ENCODE measurements at regions not wholly inside any gene's neighbourhood (a gene's known extent, or its start where the extent isn't known, plus 50 kb on each side); places are given as distances from the start of the nearest gene placed in this dataset.
"Not testable (repeated sequence)": the region's sequence is repeated elsewhere in the genome, so short reads cannot be mapped to it uniquely, and the experiment has no call there.

DNA sequence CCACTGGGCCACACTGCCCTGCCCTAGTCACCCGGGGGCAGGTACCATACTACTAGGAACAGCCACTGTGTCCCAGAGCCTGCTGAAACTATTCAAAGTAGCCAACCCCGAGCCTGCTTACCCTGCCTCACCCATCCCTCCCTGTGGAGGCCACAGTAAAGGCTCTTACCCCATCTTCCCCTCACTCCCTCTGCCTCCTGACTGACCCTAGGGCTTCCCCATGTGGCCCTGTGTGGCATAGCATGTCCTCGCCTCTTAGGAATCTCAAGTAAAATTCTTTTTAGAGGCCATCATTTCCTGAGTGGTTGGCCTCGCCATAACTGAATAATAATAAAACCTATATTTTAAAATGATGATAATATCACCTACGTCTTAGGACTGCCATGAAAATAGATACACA, 112.2 kb upstream of the SLC6A11 start:
- DNase-seq (ENCODE audit: low spot score), result no peak

DNA sequence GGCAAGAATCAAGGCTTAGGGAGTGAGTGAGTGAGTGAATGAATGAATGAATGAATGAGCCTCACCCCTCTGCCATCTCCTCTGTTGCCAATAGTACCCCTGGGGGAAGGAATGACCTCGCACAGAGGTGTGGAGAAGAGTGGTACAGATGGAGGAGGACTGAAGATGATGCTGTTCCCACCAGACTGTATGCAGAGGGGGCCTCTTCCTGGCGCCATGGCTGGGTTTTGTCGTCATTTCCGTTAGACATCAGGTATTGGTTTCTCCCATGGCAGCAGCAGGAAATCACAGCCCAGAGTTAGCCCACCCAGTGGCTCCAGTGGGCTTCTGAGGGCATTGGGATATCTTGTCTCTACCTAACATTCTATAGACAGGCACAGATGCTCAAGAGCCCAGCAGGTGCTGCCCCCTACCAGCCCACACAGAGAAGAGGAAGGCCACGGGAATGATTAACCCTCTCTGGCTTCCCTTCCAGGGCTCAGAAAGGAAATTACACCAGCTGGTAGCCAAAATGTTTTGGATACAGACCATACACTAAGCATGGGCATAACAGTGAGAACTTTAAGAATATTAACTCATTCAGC, 109.8 kb upstream of the SLC6A11 start:
- DNase-seq (ENCODE audit: low spot score), result no peak

DNA sequence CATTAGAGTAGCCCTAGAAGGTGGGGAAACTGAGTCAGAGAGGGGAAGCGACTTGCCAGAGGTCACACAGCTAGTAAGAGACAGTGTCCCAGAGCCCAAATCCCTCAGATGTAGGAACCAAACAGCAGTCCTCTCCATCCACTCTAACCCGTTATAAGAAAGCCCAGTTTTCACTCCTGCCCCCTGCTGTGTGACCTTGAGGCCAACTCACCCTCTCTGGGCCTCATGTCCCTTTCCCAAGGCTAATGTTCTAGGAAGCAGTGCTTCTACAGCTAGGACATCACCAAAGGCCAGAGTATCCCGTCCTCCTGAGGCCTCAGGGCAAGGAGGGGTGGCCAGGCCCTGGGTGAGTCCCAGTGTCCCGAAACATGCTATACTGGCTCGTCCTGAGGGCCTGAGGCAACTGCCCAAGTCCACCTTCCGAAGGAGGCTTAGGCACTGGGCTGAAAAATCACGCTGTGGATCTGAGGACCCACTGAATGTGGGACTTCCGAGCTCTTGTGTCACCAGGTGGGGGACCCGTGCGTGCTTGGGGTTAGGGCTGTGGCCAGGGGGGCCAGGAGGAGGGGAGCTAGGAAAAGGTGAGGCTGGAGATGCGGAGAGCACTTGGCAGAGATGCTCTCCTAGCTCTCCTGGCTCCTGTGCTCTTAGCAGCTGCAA, 109.2 kb upstream of the SLC6A11 start:
- no peak for DNase-seq (ENCODE audit: low spot score)

DNA sequence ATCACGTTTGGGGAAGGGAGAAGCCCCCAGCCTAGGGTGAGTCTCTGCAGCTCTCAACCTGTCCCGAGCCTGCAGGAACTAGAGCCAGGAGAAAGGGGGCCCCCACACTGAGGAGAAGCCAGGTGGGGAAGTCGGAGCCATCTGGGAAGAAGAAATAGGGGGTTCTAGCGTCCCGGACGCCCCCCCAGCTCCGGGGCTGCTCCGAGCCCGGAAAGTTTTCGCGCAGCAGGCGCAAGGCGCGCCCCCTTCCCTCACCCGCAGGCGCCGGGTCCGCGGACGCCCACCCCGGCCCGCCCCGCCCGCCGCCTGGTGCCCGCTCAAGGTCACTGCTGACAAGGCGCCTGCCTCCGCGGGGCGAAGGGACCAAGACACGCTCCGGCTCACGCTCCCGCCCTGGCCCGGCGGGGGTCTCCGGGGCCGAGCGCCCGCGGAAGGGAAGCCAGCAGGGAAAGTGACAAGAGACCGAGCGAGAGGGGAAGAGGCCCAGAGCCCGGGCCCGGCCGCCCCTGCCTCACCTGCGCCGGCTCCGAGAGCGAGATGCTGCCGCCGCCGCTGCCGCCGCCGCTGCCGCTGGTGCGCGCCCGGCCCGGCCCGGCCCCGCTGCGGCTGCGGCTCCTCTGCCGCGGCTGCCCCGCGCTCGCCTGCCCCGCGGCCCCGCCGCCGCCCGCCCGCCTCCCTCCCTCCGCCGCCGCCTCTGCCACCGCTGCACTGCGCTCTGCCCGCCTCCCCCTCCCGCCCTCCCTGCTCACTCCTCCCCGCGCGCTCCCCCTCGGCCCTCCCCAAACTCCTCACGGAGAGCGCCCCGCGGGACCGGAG, 108.4 kb upstream of the SLC6A11 start:
- DNase-seq (ENCODE audit: low spot score), result no peak

DNA sequence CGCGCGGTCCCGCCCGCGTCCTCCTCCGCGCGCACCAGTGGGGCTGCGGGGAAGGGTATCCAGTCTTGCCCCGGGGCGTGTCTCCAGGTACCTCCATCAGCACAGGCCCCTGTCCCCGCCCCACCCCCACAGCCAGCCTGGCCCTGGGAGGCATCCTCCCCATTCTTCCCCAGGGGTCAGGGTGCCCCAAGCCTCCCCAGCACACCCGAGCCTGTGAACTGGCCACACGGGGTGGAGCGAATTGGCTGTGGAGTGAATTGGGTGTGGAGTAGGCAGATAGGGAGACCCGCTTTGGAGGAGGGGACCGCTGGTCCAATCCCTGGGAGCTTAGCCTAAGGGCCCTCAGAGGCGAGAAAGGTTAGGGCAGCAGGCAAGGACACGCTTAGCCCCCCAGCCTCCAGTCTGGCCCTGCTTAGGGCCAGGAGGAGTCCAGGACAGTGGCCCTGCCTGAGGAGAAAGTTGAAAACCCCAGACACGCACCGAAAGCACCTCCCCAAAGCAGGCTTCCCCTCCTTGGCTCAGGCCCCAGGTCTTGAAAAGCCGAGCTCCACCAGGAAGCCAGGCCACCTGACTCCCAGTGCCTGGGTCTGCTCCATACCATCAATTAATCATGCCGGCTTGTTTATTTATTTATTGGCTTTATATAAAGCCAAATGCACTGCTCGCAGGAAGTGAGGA, 107.7 kb upstream of the SLC6A11 start:
- DNase-seq (ENCODE audit: low spot score), result no peak

DNA sequence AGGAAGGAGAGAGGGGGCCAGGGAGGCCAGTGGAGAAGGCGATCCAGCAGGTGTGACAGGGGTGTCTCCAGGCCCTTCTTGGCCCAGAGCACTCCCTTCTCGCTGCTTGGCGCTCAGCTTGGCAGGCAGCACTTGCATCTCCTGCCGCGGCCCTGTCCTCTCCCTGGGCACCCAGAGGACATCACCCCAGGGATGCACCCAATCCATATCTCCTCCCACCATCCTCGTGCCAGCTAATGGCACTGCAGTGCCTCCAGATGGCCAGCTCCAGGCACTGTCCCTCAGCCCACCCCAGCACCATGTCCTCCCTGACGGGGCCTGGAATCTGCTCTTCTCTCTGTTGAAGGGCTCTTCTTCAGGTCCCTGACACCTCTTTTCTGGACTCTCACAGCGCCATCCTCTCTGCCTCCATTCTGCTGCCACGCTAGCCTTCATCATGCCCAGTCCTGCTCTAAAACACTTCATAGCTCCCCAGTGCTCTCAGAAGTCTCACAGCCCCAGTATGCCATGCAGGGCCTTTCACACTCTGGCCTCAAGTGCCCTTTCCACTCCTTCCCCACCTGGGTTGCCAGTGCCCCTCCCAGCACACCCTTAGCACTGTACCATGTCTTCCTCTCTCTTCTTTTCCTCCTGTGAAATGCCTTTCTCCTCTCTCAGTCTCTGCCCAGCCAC, 106.8 kb upstream of the SLC6A11 start:
- DNase-seq (ENCODE audit: low spot score), result no peak

DNA sequence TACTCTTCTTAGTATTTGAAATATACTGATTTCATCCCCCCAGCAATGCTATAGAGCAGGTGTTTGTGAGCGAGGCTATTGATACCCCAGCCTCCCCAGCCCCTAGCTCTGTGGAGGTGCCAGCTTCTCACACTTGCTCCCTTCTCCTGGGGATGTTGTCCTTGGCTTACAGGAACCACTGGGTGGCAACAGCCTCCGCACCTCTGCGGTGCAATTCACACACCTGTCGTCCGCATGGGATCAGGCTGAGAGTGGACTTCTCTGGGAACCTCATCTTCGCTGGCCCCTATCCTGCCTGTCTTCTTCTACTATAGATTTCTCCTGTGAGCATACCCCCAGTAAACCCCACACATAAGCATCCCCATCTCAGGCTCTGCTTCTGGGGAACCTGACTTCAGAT, 103.9 kb upstream of the SLC6A11 start:
- no peak for DNase-seq (ENCODE audit: low spot score)

DNA sequence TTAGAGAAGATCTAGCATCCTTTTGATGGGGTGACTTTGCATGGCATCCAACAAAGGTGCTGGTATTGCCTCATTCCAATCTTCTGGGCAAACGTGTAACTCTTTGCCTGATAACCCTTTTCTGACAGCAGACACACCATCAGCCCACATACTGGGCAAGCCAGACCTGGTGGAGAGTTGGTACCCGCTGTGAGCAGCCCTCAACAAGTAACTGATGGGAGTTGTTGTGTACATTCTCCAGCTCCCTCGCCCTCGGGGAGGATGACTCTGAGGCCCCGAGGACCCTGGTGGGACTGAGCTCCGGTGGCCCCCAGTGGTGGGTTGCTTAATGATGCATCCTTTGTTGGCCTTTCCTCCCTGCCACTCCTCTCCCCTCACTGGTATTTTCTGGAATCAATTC, 102.4 kb upstream of the SLC6A11 start:
- no peak for DNase-seq (ENCODE audit: low spot score)

DNA sequence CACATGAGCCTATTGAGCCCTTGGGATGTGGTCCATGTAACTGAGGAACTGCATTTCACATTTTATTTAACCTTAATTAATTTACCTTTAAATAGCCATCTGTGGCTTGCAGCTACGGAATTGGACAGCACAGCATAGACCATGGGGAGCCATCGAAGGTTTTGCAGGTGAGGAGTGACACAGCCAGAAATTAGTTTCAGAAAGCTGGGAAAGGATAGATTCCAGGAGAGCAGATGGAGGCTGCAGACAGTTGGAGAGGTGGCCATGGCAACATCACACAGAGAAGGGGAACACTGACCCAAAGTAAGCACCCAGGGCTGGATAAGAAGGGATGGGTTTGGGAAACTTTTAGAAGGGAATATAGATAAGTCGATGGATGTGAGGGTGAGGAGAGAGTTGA, 100.1 kb upstream of the SLC6A11 start:
- no peak for DNase-seq (ENCODE audit: low spot score)

DNA sequence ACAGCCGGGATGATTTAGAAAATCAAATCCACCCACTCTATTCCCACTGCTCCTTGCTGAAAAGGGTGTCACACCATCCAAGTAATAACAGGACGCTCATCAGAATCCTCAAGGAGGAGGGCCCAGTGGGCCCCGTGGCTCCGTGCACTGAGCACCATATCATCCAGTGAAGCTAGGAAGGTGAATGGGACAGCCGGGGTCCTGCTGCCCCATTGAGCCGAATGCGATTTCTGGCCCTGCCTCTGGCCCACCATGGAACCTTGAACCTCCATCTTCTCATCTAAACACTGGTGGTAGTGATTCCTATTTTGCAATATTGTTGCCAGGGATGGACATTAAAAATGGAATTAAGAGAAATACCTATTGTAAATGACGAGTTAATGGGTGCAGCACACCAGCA, 99.1 kb upstream of the SLC6A11 start:
- no peak for DNase-seq (ENCODE audit: low spot score)

DNA sequence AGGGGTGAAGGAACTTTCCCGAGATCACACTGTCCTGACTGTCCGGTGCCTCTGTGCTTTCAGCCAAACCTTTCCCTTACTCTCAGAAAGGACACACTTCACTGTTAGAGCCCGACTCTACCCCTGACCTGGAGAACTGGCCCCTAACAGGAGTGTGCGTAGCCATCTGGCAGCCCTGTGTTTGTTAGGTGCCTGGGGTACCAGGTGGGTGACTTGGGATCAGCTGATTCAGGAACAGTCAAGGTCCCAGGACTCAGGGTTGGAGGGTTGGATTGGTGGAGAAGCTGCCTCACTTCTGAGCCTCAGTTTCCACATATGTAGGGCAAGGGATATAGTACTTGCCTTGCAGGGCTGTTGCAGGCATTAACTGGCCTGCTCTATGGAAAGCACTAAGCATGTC, 98.3 kb upstream of the SLC6A11 start:
- DNase-seq (ENCODE audit: low spot score), result no peak

DNA sequence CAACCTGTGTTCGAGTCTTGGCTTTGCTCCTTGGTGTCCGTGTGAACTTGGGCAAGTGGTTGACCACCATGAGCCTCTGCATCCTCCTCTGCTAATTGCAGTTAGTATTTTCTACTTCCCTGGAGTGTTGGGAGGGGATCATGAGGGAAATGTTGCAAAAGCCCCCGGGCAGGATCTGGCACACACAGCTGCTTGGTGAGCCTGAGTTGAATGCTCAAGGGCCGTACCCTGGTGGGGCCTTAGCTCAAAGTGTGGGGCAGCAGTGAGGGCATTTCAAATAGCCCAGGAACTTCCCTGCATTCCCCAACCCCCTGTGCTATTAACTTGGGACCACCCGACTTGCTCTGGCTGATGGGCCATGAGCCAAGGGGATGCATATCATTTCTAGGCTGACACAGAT, 94.9 kb upstream of the SLC6A11 start:
- no peak for DNase-seq (ENCODE audit: low spot score)

DNA sequence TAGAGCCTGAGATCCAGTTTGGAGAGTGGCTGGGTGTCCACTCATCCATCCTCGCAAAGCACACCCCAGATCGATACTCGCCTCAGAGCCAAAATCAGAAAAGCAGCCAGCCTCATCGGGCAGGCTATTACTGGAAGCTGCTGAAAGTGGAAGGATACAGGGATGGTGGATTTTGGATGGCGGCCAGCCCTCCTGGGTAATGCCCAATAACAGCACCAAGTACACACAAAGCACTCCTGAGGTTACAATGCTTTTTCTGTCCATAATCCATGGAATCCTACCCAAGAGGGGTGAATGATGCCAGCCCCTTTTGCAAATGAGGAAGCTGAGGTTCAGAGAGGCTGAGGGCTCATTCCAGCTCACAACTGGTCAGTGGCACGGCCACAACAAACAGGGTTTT, 93.1 kb upstream of the SLC6A11 start:
- no peak for DNase-seq (ENCODE audit: low spot score)

DNA sequence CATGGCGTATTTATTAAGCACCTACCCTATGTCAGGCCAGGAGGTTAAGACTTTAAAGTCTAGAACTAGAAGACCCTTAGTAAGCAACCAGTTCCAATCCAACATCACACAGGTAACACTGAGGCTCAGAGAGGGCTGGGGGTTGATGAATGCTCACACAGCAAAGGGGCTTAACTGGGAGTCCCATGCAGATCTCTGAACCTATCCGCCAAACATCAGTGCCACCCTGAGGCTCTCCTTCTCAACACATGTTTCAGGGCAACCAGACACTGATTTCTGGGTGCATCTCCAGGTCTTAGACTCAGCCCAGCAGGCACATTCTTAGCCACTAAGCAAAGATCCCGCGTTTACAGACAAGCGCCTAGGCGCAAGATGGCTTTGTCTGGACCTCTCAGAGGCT, 92.0 kb upstream of the SLC6A11 start:
- no peak for DNase-seq (ENCODE audit: low spot score)

DNA sequence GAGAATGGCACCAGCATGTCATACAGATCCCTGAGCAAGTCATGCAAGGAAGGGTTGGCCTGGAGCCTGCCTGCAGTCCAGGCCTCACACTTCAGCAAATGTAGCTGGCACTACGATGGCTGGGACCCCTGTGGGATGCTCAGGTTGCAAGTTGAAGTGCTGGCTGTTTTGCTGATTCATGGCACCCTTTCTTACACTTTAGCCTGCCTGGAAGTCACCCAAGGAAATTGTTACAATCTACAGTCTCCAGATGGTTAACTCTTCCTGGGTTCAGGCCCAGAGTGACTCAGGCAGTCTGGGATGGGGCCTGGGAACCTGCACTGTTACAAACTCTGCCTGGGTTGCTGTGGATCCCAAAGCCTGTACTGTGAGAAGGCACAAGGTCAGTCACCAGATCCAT, 91.0 kb upstream of the SLC6A11 start:
- no peak for DNase-seq (ENCODE audit: low spot score)

DNA sequence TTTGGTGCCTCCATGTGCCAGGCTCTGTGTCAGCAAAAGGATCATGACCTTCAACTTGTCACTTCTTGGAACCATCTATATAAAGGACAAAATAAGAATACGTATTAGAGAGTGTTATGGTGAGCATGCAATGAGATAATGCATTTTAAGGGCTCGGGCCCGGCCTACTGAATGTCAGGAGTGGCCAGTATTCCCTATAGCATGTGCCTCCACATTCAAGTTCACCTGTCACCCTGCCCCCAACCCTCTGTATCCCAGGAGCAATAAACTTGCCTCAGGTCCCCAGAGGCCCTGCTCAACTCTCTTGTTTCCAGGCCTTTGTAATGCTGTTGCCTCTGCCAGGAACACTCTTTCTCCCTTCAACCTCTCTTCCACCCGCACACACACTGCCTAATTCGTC, 90.2 kb upstream of the SLC6A11 start:
- no peak for DNase-seq (ENCODE audit: low spot score)

DNA sequence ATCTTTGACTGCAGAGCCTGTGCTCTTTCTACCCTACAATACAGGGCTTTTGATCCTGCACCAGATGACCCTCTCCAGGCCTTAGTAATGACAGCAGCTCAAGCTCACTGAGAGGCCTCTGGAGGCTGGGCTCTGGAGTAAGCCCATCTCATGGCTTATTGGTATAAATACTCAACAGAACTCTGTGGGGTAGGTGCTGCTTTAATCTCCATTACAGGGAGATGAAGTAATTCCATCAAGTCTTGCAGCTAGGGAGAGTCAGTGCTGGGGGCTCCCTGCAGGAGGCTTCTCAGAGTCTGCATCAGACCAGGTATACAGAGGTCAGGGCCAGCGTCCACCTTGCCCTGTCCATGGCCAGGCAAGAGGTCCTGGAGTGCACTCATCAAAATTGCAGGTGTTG, 89.2 kb upstream of the SLC6A11 start:
- no peak for DNase-seq (ENCODE audit: low spot score)

DNA sequence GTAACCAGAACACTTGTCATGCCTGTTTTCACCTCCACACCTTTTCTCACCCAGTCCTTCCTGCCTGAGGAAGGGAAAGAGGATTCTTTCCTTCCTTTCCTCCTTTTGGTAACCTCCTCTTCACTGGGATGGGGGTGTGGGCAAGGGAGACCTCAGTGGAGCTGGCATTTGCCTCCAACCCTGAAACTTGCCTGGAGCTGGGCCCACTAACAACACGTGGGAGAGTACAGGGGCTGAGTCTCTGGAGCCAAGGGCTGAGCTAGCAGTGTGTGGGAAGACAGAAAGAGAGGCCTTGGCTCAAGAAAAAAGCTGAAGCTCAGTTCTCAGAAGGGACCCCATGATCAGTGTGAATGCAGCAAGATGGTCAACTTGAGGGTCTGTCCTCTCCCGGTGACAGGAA, 86.6 kb upstream of the SLC6A11 start:
- no peak for DNase-seq (ENCODE audit: low spot score)

DNA sequence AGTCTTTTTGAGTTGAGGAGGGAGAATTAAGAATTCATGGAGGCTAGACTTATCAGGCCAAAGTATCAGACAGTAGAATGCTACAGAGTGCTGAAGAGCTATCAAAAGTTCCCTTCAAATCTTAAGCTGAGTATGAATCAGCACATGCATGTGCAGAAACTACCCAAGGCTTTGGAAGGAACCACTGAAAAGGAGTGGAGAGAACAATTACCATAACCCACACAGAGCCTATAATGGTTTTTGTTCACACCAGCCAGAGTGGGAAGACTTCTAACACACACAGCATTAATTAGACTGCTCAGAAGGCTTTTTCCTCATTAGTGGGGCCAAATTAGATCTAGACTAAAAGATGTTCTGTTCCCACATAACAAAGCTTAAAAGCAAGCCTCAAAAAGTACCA, 83.7 kb upstream of the SLC6A11 start:
- no peak for DNase-seq (ENCODE audit: low spot score)

DNA sequence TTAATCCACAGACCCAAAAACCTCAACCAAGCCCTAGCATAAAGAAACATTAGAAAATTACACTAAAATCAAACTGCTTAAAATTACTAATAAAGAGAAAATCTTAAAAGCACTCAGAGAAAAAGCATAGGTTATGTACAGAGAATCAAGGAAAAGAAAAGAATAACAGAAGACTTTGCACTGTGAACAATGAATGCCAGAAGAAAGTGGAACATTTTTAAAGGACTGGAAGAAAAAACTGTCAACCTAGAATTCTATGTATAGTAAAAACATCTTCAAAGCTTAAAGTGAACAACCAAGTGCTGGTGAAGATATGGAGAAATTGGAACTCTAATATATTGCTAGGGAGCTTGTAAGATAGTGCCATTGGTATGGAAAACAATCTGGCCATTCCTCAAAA, 82.7 kb upstream of the SLC6A11 start:
- no peak for DNase-seq (ENCODE audit: low spot score)

DNA sequence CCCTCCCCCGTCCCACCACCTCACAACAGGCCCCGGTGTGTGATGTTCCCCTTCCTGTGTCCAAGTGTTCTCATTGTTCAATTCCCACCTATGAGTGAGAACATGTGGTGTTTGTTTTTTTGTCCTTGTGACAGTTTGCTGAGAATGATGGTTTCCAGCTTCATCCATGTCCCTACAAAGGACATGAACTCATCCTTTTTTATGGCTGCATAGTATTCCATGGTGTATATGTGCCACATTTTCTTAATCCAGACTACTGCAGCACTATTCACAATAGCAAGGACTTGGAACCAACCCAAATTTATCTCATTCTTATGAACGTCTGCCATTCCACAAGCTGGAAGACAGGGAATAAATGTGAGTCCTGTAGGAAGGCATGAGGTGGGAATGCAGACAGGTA, 79.6 kb upstream of the SLC6A11 start:
- DNase-seq (ENCODE audit: low spot score), result not testable (repeated sequence)

DNA sequence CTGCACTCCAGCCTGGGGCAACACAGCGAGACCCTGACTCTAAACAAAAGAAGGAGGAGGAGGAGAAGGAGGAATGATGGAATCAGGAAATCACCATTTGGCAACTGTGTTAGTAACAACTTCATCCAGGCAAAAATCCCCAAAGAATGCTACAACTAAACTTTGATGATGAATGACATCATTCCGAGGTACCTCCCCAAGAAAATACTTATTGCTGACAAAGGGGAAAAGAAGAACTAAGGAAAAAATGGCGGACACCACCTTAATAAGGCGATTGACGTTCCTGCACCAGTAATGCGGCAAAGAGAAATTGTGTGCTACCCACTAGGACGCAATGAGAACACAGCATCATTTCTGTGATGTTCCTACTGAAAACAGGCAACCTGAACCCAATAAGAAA, 78.2 kb upstream of the SLC6A11 start:
- no peak for DNase-seq (ENCODE audit: low spot score)

Data from hematopoietic multipotent progenitor cell treated with erythropoietin and hydrocortisone succinate and interleukin-3 and kit ligand, for 15 days (in vitro differentiated cells).